HFFc6 (cell line): ENCODE measurements at regions not wholly inside any gene's neighbourhood (a gene's known extent, or its start where the extent isn't known, plus 50 kb on each side); places are given as distances from the start of the nearest gene placed in this dataset.
"Not testable (repeated sequence)": the region's sequence is repeated elsewhere in the genome, so short reads cannot be mapped to it uniquely, and the experiment has no call there.

Experiments used
- DNase-seq: peaks from one replicate; pipeline ENCODE4 v3.0.0-alpha.2; 2018
- H3K27ac Mint-ChIP-seq: 2 replicates; pipeline ENCODE4 v1.8.0; 2020; ENCODE audit warnings: mild to moderate bottlenecking, mixed read lengths
- H3K27me3 Mint-ChIP-seq: 2 replicates; pipeline ENCODE4 v1.8.0; 2021; ENCODE audit warnings: mild to moderate bottlenecking, moderate library complexity, mixed read lengths; ENCODE audit not compliant: insufficient read depth
- H3K36me3 Mint-ChIP-seq: 2 replicates; pipeline ENCODE4 v1.8.0; 2021; ENCODE audit warnings: low read depth, mixed read lengths
- H3K4me1 Mint-ChIP-seq: 2 replicates; pipeline ENCODE4 v1.8.0; 2020; ENCODE audit warnings: low read depth, mixed read lengths
- H3K4me3 Mint-ChIP-seq: 2 replicates; pipeline ENCODE4 v1.8.0; 2020; ENCODE audit warnings: mild to moderate bottlenecking, moderate library complexity, mixed read lengths
- H3K9me3 Mint-ChIP-seq: 2 replicates; pipeline ENCODE4 v1.8.0; 2020; ENCODE audit warnings: mild to moderate bottlenecking, mixed read lengths
- TF ChIP-seq, protein P1 (sequence below): fragments of 200-600 bp; sonication (generic); IDR thresholded peaks from 2 replicates; pipeline ENCODE4 v1.5.0; 2021; ENCODE audit warnings: antibody characterized with exemption, mild to moderate bottlenecking

DNA sequence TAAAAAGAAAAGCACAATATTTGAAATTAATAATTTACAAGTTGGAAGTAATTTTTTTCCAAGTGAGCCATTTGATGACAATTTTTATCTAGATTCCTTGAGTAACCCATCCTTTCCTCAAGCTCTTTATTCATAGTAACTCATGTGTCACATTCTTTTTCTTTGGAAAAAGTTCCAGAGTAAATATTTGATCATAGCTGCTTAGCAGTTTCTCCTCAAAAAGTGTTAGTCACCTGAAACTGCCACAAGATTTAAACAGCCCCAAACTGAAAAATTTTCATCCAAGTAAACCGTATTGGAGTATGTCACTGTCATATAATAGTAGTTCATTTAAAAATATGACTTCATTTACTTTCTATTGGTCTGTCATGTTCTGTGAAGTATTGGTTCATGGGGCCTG lies 94.6 kb upstream of the CASK start:
- TF ChIP-seq, protein P1, sequence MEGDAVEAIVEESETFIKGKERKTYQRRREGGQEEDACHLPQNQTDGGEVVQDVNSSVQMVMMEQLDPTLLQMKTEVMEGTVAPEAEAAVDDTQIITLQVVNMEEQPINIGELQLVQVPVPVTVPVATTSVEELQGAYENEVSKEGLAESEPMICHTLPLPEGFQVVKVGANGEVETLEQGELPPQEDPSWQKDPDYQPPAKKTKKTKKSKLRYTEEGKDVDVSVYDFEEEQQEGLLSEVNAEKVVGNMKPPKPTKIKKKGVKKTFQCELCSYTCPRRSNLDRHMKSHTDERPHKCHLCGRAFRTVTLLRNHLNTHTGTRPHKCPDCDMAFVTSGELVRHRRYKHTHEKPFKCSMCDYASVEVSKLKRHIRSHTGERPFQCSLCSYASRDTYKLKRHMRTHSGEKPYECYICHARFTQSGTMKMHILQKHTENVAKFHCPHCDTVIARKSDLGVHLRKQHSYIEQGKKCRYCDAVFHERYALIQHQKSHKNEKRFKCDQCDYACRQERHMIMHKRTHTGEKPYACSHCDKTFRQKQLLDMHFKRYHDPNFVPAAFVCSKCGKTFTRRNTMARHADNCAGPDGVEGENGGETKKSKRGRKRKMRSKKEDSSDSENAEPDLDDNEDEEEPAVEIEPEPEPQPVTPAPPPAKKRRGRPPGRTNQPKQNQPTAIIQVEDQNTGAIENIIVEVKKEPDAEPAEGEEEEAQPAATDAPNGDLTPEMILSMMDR = no peak
- DNase-seq = no peak
- H3K27ac Mint-ChIP-seq = no peak overlapping the region
- H3K4me1 Mint-ChIP-seq = no peaks in the 10 kb centered on the region
- no peak overlapping the region for H3K4me3 Mint-ChIP-seq
- peaks cover 4% of the 10 kb centered on the region; the same call in 1 of the 2 replicates for H3K27me3 Mint-ChIP-seq
- H3K36me3 Mint-ChIP-seq = no peaks in the 10 kb centered on the region
- H3K9me3 Mint-ChIP-seq = no peaks in the 10 kb centered on the region

DNA sequence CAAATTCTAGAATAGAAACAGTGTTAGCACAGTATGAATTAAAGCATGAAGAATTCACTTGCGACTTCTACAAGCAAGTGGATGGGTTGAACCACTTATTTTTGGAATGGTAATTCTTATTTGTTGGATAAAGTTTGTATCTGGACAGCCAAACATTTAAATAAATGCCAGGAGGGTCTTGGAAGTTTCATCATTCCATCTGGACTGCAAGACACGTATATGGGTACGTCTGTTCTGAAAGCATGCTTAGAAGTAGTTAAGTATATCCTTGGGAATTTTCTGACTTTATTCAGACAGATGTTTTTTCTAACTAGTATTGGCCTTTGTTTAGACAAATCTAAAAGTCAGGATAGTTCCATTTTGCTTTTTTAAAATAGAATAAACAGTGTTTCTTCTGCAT lies 77.5 kb upstream of the CASK start:
- no peak for DNase-seq
- Mint-ChIP-seq H3K4me3 (no peak overlapping the region), H3K36me3 (no peaks in the 10 kb centered on the region), H3K27me3 (peaks cover 2% of the 10 kb centered on the region), H3K9me3 (no peaks in the 10 kb centered on the region), H3K27ac (no peak overlapping the region), H3K4me1 (no peaks in the 10 kb centered on the region)
- TF ChIP-seq, protein P1 = no peak

DNA sequence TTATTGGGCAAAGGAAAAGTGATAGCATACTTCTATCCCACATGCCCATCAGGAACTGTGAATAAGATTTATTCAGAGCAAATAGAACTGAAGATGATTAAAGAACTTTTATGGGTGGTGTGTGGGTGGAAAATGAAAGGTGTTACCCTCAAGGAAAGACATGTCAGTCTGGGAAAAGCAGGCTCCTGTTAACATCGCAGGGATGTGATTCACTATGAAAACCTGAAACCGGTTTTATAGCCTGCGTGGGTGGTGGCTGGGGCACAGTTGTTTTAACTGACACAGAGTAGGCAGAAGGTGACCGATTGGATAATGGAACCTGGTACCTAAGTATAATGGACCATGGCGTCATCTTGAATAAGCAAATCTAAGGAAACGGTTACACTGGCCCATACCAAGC lies 61.3 kb upstream of the CASK start:
- Mint-ChIP-seq H3K9me3 (no peaks in the 10 kb centered on the region), H3K4me3 (no peak overlapping the region), H3K36me3 (no peaks in the 10 kb centered on the region), H3K27me3 (peaks cover 1% of the 10 kb centered on the region; the same call in 1 of the 2 replicates), H3K27ac (no peak overlapping the region), H3K4me1 (peaks cover 10% of the 10 kb centered on the region)
- TF ChIP-seq, protein P1 = no peak
- no peak for DNase-seq

DNA sequence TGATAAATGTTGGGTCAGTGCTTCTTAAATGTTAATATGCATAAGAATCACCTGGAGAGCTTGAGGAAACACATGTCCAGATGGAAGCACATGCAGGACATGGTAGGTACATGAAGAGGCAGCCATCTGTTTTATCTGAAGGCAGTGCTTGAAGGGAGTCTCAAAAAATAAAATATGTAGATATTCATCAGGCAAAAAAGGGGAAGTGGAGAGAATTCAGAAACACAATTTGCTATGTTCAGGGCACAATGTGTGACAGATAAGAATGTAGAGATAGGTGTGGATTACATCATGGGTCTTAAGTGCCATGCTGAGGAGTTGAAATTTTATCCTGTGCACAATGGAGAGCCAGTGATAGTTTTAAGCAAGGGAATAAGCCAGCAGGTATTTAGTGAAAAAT lies 59.6 kb upstream of the CASK start:
- Mint-ChIP-seq H3K27me3 (peaks cover 1% of the 10 kb centered on the region; the same call in 1 of the 2 replicates), H3K27ac (no peak overlapping the region), H3K9me3 (no peaks in the 10 kb centered on the region), H3K36me3 (no peaks in the 10 kb centered on the region), H3K4me1 (peaks cover 10% of the 10 kb centered on the region), H3K4me3 (no peak overlapping the region)
- TF ChIP-seq, protein P1 = no peak
- DNase-seq = no peak

- H3K4me3 Mint-ChIP-seq = no peak overlapping the region
- DNase-seq = no peak
- H3K27ac Mint-ChIP-seq = no peak overlapping the region
- TF ChIP-seq, protein P1 = no peak
- no peaks in the 10 kb centered on the region for H3K36me3 Mint-ChIP-seq
- H3K9me3 Mint-ChIP-seq = no peaks in the 10 kb centered on the region
- peaks cover 10% of the 10 kb centered on the region for H3K4me1 Mint-ChIP-seq
- peaks cover 1% of the 10 kb centered on the region; the same call in 1 of the 2 replicates for H3K27me3 Mint-ChIP-seq
Measured at GRCh38 chrX:41981481-41982013, 58.2 kb upstream of the CASK start.

DNA sequence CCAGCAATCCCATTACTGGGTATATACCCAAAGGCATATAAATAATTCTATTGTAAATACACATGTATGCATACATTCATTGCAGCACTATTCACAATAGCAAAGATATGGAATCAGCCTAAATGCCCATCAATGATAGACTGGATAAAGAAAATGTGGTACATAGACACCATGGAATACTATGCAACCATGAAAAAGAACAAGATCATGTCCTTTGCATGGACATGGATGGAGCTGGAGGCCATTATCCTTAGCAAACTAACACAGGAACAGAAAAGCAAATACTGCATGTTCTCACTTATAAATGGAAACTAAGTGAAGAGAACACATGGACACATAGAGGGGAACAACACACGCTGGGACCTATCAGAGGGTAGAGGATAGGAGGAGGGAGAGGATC lies 51.3 kb upstream of the CASK start:
- H3K4me1 Mint-ChIP-seq, H3K27ac Mint-ChIP-seq, H3K27me3 Mint-ChIP-seq, DNase-seq, H3K4me3 Mint-ChIP-seq, H3K9me3 Mint-ChIP-seq, H3K36me3 Mint-ChIP-seq: not testable (repeated sequence)
